GM18499 (cell line): ENCODE measurements at regions not wholly inside any gene's neighbourhood (a gene's known extent, or its start where the extent isn't known, plus 50 kb on each side); places are given as distances from the start of the nearest gene placed in this dataset.
"Not testable (repeated sequence)": the region's sequence is repeated elsewhere in the genome, so short reads cannot be mapped to it uniquely, and the experiment has no call there.

Experiments
- ATAC-seq: cut with Tn5 transposase; IDR thresholded peaks from one replicate; pipeline ENCODE4 v1.9.1; 2021; ENCODE audit warnings: moderate number of reproducible peaks; ENCODE audit not compliant: insufficient read depth, unreplicated experiment

GRCh38 chr2:155633060-155633839 lies 699.3 kb downstream of the NR4A2 start:
- ATAC-seq, result no peak

- no peak for ATAC-seq
Measured at GRCh38 chr2:155630760-155631159, 701.8 kb downstream of the NR4A2 start.

DNA sequence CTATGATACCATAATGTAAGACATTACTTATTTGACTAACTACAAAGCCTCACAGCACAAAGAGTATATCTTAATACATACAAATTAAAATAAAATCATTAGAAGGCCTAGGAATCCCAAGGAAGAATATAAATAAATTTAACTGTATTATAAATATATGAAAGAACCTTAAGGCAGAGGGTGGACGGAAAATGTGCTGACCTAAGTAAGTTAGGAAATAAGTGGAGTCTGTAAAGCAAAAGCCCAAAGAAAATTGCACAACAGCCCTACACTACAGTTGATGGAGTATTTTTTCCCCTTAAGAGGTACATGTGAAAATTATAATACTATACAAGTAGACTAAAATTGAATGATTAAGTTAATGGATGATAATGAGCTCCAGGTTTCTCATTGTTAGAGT lies 710.1 kb downstream of the NR4A2 start:
- ATAC-seq, result no peak

DNA sequence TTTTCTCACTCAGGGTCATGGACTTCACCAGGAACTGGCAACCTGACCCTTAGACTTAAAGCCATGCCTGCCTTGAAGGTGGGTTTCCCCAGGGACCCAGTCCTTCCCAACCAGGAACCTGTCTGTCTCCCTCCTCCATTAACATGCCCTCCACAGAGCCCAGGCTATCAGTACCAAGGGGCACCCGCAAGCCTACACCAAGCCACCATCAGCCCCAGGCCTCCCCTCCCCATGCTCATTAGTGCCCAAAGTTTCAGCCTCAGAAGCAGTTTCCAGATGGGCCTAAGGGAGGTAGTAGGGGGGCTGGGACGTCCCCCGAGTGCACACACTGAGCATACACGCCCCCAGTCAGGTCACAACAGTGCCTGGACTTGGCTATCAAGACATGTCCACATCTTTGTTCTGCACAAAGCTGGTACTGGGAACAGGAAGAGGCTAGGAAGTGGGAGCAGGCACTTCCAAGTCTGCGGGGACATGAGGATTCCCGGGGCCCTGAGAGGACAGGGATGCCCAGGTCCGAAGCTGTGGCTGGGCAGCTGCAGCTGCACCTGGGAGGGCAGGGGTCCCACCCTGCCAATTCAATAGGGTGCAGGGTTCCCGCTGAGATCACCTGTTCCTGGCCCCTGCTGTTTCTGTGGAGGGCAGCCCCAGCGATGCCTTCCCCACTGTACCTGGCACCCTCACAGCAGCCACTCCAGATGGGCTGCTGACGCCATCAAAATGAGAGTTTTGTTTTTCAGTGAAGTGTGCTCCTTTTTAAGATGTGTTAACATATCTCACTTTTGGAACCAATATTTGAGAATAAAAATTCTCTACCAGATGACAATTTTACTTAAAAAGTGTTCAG lies 731.4 kb downstream of the NR4A2 start:
- no peak for ATAC-seq

- no peak for ATAC-seq
Measured at GRCh38 chr2:155600296-155600695, 732.2 kb downstream of the NR4A2 start.

- ATAC-seq, result no peak
Measured at GRCh38 chr2:155599834-155600233, 732.7 kb downstream of the NR4A2 start.

- ATAC-seq, result no peak
Measured at GRCh38 chr2:155583674-155584195, 748.8 kb downstream of the NR4A2 start.

GRCh38 chr2:155574941-155575340 lies 757.6 kb downstream of the NR4A2 start:
- no peak for ATAC-seq

GRCh38 chr2:155547571-155547970 lies 785.0 kb downstream of the NR4A2 start:
- ATAC-seq, result no peak

- ATAC-seq, result no peak
Measured at GRCh38 chr2:155546721-155547555, 785.6 kb downstream of the NR4A2 start.

DNA sequence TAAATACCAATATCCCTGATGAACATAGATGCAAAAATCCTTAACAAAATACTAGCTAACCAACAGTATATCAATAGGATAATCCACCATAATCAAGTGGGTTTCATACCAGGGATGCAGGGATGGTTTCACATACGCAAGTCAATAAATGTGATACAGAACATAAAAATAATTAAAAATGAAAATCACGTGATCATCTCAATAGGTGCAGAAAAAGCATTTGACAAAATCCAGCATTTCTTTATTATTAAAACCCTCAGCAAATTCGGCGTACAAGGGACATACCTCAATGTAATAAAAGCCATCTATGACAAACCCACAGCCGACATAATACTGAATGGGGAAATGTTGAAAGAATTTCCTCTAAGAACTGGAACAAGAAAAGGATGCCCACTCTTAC lies 793.5 kb downstream of the NR4A2 start:
- ATAC-seq, result not testable (repeated sequence)

DNA sequence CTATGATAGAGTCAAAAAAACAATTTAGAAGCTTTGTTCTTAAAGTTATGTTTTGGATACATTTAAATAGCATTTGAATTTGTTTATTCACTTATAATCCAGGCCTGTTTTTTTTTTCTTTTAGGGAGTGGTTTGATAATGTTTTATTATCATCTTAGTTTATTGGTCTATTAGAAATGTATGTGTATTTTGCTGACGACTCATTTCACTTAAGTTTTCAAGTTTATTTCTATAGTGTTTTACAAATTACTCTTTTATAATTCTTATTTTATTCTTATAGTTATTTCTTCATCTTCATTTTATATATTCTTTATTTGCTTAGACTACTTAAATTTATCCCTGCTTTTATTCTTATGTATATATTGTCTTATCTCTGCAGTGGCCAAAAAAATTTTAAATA lies 804.5 kb downstream of the NR4A2 start:
- no peak for ATAC-seq

- no peak for ATAC-seq
Measured at GRCh38 chr2:155525199-155525598, 807.3 kb downstream of the NR4A2 start.

DNA sequence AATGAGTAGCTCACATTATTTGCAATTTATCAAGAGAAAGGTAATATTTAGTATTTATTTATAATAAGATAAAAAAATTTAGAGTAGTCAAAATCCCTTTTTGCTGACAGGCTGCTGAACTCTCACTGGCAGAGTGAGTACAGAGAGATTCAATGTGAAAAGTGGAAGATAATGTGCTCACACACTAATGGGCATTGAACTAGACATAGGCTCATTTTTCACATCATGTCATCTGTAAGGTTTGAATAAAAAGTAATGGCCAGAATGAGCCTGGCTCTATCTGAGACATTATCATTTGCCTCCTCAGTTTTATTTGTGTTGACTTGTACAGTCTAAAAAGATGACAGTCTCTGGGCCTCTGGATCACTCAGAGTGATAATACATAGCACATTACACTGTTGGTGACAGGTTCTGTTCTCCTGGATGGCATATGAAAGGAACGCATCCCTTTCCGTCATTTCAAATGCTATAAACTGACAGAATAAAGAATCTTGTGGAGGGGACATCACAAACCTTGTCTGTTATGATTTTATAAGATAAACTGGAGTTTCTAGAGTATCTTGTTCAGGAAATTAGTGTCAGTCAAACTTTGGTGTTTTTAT lies 812.9 kb downstream of the NR4A2 start:
- ATAC-seq, result no peak

DNA sequence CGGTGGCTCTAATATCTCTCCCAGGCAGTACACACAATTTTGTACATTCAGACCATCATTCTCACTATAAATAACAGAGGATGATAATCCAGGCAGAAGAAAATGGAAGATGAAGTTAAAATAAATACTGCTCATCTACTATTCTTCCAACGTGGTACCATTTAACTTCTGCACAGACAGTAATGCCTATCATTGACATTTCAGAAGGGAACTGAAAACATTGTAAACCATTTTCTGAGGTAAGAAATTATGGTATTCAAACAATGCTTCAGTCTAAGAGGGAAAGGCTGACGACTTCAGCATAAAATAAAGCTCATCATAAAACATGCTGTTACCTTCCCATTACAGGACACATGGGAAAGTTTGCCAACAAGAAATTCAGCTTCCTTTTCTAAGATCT lies 814.4 kb downstream of the NR4A2 start:
- ATAC-seq, result no peak

GRCh38 chr2:155517362-155517761 lies 815.2 kb downstream of the NR4A2 start:
- no peak for ATAC-seq

GRCh38 chr2:155513248-155513647 lies 814.8 kb downstream of the KCNJ3 start:
- no peak for ATAC-seq

DNA sequence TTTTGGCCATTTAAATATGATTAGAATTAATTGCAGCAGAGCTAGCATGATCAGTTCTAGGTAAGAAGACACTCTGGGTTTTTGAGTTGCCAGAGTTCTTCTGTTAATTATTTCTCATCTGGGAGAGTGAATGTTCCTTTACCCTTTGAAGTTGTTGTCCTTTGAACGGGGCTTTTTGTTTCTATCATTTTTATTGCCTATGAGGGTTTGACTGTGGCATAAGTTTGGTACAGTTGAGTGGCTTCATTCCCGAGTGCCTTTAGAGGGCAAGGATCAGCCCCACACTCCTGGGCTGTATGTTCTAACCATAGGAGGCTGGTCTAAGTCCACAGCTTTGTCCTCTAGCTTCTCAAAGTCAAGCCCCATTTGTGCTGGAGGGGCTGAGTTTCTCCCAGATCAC lies 804.3 kb downstream of the KCNJ3 start:
- no peak for ATAC-seq

DNA sequence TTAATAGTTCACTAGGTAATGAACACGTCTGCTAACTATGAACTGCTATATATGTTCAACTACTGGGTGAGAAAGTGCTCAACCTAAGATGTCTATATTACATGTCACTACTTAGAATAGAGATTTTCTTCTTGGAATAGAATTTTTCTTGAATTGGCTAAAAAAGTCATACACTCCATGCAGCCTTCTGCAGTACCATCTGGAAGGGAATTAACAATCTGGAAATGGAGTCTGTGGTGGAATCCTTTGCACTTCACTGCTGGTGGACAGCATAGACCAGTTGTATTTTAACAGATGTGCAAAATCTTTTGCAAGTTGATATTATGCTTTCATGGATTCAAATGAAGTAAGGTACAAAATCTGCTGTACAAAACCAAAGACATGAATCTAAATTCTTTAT lies 799.6 kb downstream of the KCNJ3 start:
- ATAC-seq, result no peak

DNA sequence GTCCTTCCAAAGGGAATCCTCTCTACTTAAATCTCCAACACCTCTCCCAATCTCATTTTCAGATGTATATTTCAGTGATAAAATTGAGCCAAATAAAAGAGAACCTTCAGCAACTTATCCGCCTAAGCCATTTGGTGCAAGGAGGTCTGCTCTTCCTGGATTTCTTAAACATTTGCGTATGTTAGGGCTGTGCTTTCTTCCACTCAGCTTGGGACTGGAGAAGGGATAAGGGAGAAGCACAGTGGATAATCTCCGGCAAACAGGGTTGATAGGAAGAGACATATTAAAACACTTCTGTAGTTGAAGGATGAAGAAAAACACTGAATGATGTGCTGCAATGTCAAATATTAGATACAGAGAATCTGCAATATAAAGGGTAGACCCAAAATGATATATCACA lies 796.2 kb downstream of the KCNJ3 start:
- no peak for ATAC-seq
